Adipocyte (in vitro differentiated cells): ENCODE measurements at regions not wholly inside any gene's neighbourhood (a gene's known extent, or its start where the extent isn't known, plus 50 kb on each side); places are given as distances from the start of the nearest gene placed in this dataset.
A peak's percentile ranks its signal among the peaks of the same experiment; 100 is the strongest.

Source experiments
- DNase-seq: peaks from one replicate; pipeline ENCODE4 v3.0.0-alpha.2; 2015; ENCODE audit warnings: low read depth
- H3K27me3 ChIP-seq: replicated peaks from 2 replicates; pipeline ENCODE4 v1.7.0; 2013; ENCODE audit warnings: mild to moderate bottlenecking, low read length, moderate library complexity; ENCODE audit not compliant: control insufficient read depth, insufficient read depth
- H3K36me3 ChIP-seq: 2 replicates; pipeline ENCODE4 v1.7.0; 2013; ENCODE audit warnings: low read length, mild to moderate bottlenecking, moderate library complexity; ENCODE audit not compliant: control insufficient read depth, insufficient read depth, severe bottlenecking
- H3K4me1 ChIP-seq: 2 replicates; pipeline ENCODE4 v1.7.0; 2013; ENCODE audit warnings: mild to moderate bottlenecking, low read length, moderate library complexity; ENCODE audit not compliant: control insufficient read depth, insufficient read depth
- H3K4me3 ChIP-seq: 2 replicates; pipeline ENCODE4 v1.7.0; 2013; ENCODE audit warnings: mild to moderate bottlenecking, low read length, moderate library complexity
- H3K9ac ChIP-seq: 2 replicates; pipeline ENCODE4 v1.7.0; 2013; ENCODE audit warnings: mild to moderate bottlenecking, low read length, moderate library complexity
- H3K9me3 ChIP-seq: 2 replicates; pipeline ENCODE4 v1.7.0; 2013; ENCODE audit warnings: mild to moderate bottlenecking, low read length, moderate library complexity; ENCODE audit not compliant: control insufficient read depth

DNA sequence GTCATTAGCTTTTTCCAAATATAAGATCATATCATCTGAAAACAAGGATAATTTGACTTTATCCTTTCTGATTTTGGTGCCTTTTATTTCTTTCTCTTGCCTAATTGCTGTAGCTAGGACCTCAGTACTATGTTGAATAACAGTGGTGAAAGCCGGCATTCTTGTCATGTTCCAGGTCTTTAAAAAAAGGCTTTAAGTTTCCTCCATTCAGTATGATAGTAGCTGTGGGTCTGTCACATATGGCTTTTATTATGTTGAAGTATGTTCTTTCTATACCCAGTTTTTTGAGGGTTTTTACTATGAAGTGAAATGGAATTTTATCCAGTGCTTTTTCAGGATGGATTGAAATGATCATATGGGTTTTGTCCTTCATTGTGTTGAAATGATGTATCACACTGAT lies 115.8 kb downstream of the DUSP10 start:
- H3K27me3 ChIP-seq: no peaks in the 10 kb centered on the region
- H3K9me3 ChIP-seq: no peaks in the 10 kb centered on the region
- peak; percentile 11 for DNase-seq
- no peaks in the 10 kb centered on the region for H3K36me3 ChIP-seq
- H3K4me3 ChIP-seq: no peak overlapping the region
- no peak overlapping the region for H3K9ac ChIP-seq
- peaks cover 8% of the 10 kb centered on the region for H3K4me1 ChIP-seq

DNA sequence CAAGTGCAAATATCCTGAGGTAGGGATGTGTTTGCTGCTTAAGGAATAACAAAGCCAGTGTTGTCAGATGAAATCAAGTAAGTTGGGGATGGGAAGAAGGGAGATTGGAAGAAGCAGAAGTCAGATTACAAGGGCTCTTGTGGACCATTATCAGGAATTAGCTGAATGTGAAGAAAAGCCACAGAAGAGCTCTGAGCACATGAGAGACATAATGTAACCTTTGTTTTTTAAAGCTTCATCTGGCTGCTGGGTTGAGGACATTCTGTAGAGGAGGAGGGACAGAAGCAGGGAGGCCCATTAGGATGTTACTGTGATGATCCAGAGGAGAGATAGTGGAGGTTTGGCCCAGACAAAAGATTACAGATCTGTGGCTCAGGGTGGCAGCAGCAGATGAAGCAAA lies 111.7 kb downstream of the DUSP10 start:
- Histone ChIP-seq H3K36me3 (no peaks in the 10 kb centered on the region), H3K9me3 (no peaks in the 10 kb centered on the region), H3K4me1 (no peaks in the 10 kb centered on the region), H3K9ac (no peak overlapping the region), H3K4me3 (no peak overlapping the region), H3K27me3 (no peaks in the 10 kb centered on the region)
- DNase-seq: no peak

DNA sequence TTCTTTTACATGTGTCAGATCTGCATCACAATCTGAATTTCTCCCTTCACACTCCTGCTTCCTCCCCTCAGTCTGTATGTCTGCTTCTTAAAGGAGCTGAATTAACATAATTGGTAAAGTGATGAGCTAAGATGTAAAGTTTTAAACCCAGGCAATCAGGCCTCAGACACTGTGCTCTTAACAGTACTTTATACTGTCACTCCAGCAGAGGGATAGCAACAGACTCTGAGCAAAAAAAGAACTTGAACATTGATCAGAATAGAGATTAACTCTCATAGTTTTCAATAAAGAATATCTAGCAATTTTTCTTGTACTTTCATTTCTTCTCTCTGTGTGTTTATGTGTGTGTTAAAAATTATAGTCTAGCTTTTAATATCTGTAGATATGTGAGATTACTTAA lies 110.3 kb downstream of the DUSP10 start:
- no peak overlapping the region for H3K4me3 ChIP-seq
- no peak for DNase-seq

DNA sequence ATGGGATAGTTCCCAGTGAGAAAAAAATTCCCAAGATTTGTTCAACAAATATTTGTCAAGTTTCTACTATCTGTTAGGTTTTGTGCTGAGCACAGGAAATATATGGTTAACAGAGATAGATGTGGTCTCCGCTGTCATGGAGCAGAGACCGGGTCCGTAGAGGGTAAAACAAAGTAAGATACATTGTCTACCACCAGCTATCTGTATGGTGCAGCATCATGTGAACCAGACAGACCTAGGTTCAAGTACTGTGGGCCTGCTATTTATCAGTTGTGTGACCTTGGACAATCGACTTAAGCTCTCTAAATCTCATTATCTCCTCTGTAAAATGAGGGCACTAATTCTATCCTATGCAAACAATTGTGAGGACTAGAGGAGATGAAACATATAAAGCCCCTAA lies 109.8 kb downstream of the DUSP10 start:
- H3K4me1 ChIP-seq: no peaks in the 10 kb centered on the region
- H3K4me3 ChIP-seq: no peak overlapping the region
- no peak for DNase-seq
- no peaks in the 10 kb centered on the region for H3K36me3 ChIP-seq
- no peaks in the 10 kb centered on the region for H3K9me3 ChIP-seq
- no peak overlapping the region for H3K9ac ChIP-seq
- H3K27me3 ChIP-seq: no peaks in the 10 kb centered on the region

More for the DNA sequence above, 110.3 kb downstream of the DUSP10 start:
- Histone ChIP-seq H3K9ac (no peak overlapping the region), H3K4me1 (no peaks in the 10 kb centered on the region), H3K27me3 (no peaks in the 10 kb centered on the region), H3K36me3 (no peaks in the 10 kb centered on the region), H3K9me3 (no peaks in the 10 kb centered on the region)

DNA sequence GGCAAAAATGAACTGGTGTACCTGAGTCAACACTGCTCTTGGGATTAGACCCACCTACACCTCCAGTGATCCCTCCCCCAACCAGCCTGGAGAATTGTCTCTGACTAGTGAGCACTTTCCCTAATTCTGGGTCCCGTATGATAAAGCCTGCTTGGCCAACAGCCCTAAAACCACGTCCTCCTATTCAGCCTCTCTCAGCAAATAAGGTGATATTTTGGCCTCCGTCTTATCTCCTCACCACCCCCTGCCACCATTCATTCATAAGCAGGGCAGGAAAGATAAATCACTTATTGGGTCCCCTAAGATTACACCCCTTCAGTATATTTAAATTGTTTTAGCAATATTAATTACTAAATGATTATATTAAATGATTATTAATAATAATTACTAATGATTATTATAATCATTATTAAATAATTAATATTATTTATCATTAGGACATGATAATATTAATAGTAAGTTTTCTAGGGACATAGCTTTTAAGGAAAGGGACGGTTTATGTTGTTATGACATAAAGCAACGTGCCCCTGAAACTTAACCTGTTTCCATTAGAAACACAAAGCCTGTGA lies 108.0 kb downstream of the DUSP10 start:
- peaks cover 5% of the 10 kb centered on the region for H3K4me1 ChIP-seq
- H3K9ac ChIP-seq: no peak overlapping the region
- no peaks in the 10 kb centered on the region for H3K36me3 ChIP-seq
- no peaks in the 10 kb centered on the region for H3K9me3 ChIP-seq
- no peak overlapping the region for H3K4me3 ChIP-seq
- no peaks in the 10 kb centered on the region for H3K27me3 ChIP-seq
- no peak for DNase-seq

DNA sequence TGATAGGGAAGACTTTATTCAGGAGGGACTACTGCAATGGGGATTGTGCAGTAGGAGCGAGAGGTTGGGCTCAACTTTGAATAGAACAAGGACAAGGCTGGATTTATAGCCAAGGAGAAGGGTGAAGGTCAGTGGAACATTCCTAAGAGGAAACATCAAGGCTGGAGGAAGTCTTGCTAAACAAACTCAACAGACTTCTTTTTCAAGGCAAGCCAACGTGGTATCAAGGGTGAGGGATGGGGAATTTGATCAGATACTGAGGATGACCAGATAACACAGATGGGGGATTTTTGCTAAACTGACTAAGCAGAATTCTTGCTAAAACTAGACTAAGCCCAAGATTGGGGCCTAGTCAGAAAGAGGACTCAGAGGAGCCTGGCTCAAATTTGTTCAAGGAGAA lies 107.3 kb downstream of the DUSP10 start:
- Histone ChIP-seq H3K4me1 (peaks cover 5% of the 10 kb centered on the region), H3K9me3 (no peaks in the 10 kb centered on the region), H3K4me3 (no peak overlapping the region), H3K27me3 (no peaks in the 10 kb centered on the region), H3K9ac (no peak overlapping the region), H3K36me3 (no peaks in the 10 kb centered on the region)
- DNase-seq: no peak

DNA sequence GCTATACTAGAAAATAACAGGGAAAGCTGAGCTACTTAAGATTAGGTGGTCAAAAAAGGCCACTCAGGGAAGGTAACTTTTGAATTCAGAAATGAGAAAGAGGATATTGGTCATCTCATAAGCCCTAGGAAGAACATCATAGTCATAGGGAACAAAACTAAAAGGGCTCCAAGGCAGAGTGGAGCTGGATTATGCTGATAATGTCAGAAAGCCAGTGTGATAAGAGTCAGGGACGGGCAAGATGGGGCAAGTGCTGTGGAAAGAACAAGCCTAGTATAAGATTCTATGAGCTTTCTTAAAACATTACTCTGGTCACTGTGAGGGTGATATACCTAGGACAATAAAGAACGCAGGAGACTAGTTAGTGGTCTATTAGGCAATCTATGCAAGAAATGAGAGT lies 106.6 kb downstream of the DUSP10 start:
- H3K27me3 ChIP-seq: no peaks in the 10 kb centered on the region
- H3K4me3 ChIP-seq: no peak overlapping the region
- H3K9me3 ChIP-seq: no peaks in the 10 kb centered on the region
- no peaks in the 10 kb centered on the region for H3K36me3 ChIP-seq
- H3K9ac ChIP-seq: no peak overlapping the region
- H3K4me1 ChIP-seq: peaks cover 5% of the 10 kb centered on the region
- DNase-seq: no peak

DNA sequence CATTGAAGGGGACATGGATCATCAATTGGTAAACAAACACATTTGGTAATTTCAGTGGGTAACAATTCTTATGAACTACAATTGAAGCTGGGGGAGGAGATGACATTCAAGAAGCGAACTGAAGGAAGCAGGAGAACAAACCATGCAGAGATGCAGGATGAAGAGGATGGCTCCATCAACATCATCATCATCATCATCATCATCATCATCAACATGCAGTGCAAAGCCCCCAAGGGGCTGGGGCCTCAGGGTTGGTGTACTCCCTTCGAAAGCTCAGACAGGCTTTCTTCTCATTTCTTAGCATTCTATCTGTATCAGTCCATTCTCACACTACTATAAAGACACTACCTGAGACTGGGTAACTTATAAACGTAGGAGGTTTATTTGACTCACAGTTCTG lies 105.8 kb downstream of the DUSP10 start:
- Histone ChIP-seq H3K4me1 (peaks cover 5% of the 10 kb centered on the region), H3K36me3 (no peaks in the 10 kb centered on the region), H3K9me3 (no peaks in the 10 kb centered on the region), H3K4me3 (no peak overlapping the region), H3K9ac (no peak overlapping the region), H3K27me3 (no peaks in the 10 kb centered on the region)
- DNase-seq: no peak

DNA sequence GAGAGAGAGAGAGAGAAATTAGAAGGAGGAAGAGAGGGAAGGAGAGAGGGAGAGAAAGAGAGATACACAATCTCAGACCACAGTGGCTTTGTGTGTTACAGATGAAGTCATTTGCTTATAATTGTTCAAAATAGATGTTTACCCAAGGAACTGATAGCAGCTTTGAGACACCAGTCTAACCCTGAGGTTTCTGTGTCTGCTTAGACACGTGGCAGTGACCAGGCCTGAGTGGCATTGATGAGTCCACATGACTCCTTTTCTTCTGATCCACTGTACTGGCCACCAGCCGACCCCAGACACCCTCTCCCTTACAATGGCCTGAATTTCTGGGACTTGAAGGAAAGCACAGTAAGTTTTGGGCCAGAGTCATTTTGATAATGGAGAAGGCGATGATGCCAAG lies 104.9 kb downstream of the DUSP10 start:
- Histone ChIP-seq H3K27me3 (no peaks in the 10 kb centered on the region), H3K9ac (no peak overlapping the region), H3K9me3 (no peaks in the 10 kb centered on the region), H3K4me1 (peaks cover 5% of the 10 kb centered on the region), H3K4me3 (no peak overlapping the region), H3K36me3 (no peaks in the 10 kb centered on the region)
- DNase-seq: no peak

DNA sequence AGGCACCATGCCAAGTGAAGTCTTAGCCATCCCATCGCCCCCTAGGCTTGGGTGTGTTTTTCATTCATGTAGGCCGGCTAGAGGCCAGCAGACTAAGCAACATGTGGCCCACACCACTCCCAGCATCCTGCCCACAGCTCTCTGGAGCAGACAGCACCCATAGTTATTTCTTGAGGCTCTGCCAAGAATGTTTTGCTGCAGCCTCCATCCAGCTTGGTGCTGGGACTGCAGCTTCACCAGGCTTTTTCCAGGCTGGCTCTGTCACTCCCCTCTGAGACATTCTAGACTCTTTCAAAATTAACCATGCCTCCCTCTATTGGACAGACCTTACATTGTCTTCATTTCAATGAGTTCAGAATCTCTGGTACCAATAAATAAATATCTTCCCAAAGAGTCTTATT lies 104.2 kb downstream of the DUSP10 start:
- H3K9me3 ChIP-seq: no peaks in the 10 kb centered on the region
- no peaks in the 10 kb centered on the region for H3K36me3 ChIP-seq

DNA sequence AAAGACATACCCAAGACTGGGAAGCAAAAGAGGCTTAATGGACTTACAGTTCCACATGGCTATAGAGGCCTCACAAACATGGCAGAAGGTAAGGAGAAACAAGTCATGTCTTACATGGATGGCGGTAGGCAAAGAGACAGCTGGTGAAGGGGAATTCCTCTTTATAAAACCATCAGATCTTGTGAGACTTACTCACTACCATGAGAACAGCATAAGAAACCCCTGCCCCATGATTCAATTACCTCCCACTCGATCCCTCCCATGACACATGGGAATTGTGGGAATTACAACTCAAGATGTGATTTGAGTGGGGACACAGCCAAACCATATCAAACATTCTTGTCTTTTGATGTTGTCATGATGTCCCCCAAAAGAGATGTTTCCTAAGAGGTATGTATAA lies 103.3 kb downstream of the DUSP10 start:
- no peaks in the 10 kb centered on the region for H3K27me3 ChIP-seq
- H3K9ac ChIP-seq: no peak overlapping the region

More for the DNA sequence above, 104.2 kb downstream of the DUSP10 start:
- Histone ChIP-seq H3K27me3 (no peaks in the 10 kb centered on the region), H3K4me3 (no peak overlapping the region), H3K4me1 (peaks cover 5% of the 10 kb centered on the region), H3K9ac (no peak overlapping the region)
- DNase-seq: peak; percentile 4

DNA sequence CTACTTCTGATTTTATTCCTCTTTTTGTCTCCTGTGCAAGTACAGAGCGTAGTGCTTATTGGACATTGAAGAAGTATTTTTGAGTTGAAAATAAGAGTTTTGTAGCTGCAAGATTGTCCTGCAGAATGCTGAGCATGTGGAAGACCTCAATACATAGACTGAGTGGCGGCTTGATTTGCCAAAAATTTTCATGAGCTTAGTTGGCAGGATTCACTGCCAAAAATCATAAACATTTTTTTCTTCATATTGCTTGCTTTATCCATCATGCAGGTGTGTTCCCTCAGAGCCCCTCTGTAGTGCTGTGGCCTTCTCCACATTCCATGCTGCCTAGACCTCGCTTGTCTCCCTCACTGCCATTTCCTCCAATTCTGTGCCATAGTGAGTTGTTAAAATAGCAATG lies 100.1 kb downstream of the DUSP10 start:
- Histone ChIP-seq H3K9me3 (no peaks in the 10 kb centered on the region), H3K4me3 (no peak overlapping the region), H3K27me3 (no peaks in the 10 kb centered on the region), H3K4me1 (peaks cover 5% of the 10 kb centered on the region), H3K9ac (no peak overlapping the region), H3K36me3 (no peaks in the 10 kb centered on the region)
- no peak for DNase-seq

More for the DNA sequence above, 103.3 kb downstream of the DUSP10 start:
- Histone ChIP-seq H3K4me3 (no peak overlapping the region), H3K9me3 (no peaks in the 10 kb centered on the region), H3K4me1 (peaks cover 5% of the 10 kb centered on the region), H3K36me3 (no peaks in the 10 kb centered on the region)
- DNase-seq: no peak
